ENCODE measurements at regions not wholly inside any gene's neighbourhood (a gene's known extent, or its start where the extent isn't known, plus 50 kb on each side); places are given as distances from the start of the nearest gene placed in this dataset.

GRCh38 chr2:120545521-120546047 is 190.1 kb upstream of the GLI2 start:
- no peak for TF ChIP-seq EZH2 (optimal IDR thresholded peaks at IDR 0.05; ENCODE audit: low read depth, low read length)
- no peak for TF ChIP-seq CTCF (IDR thresholded peaks at IDR 0.05; ENCODE audit: low read length)
- no peak for TF ChIP-seq EZH2phosphoT487 (IDR thresholded peaks at IDR 0.05; ENCODE audit: low read length)

Measured in MM.1S (cell line).